ENCODE measurements at regions not wholly inside any gene's neighbourhood (a gene's known extent, or its start where the extent isn't known, plus 50 kb on each side); places are given as distances from the start of the nearest gene placed in this dataset.
"Not testable (repeated sequence)": the region's sequence is repeated elsewhere in the genome, so short reads cannot be mapped to it uniquely, and the experiment has no call there.

DNA sequence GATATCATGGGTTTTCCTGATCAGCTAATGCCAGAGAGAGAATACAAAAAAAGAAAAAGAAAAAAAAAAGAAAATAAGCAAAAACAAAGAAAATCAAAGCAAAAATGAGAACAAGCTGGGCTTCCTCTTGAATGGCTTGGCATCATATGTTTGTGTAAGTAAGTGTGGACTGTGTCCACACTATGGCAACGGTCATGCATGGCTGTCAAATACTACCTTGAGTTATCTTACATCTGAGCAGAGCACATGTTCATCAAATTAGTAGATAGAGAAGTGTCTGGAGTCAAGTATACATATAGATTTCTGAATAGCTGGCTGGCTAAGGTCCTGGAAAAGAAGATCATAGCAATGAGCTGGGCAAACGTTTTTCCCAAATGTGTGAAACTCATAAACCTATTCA, 470.2 kb downstream of the RPIA start:
- H3K27me3 ChIP-seq (ENCODE audit: control insufficient read depth, insufficient read depth, low read length); POLR2A ChIA-PET; CTCF ChIA-PET; H3K9me3 ChIP-seq (ENCODE audit: control insufficient read depth, insufficient read depth, low read length); DNase-seq (ENCODE audit: low read depth, low spot score); H3K27ac ChIP-seq (ENCODE audit: low read depth, low read length); H3K4me3 ChIP-seq (ENCODE audit: low read depth, low read length): not testable (repeated sequence)

DNA sequence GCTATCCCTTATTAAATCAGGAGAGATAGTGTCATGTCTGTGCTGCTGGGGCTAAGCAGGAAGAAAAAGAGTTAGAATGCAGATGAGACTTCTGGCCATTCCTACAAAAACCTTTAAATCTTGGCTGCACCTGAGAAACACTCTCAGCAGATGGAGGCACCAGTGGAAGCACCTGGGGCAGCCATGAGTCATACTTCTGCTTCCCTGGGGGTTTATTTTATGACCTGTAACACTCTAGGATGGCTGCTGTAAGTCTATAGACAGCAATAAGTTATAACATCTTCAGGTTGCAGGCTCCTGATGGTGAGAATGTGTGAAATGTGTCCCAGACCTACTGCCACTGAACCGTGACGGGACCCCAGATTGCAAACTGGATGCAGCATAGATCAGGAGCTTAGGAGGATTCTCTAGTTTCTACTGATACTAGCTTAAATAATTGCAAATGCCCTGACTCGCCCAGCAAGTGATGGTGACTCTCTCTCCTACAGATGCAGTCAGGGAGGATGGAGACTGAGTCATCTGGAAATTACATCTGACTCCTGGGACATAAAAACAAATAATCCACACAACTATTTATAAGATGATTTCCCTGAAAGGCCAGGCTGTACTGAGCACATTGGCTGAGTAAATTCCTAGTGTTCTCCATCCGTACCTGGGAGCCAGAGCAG, 479.2 kb downstream of the RPIA start:
- DNase-seq (ENCODE audit: low read depth, low spot score); POLR2A ChIA-PET; H3K9me3 ChIP-seq (ENCODE audit: control insufficient read depth, insufficient read depth, low read length); CTCF ChIA-PET; H3K27me3 ChIP-seq (ENCODE audit: control insufficient read depth, insufficient read depth, low read length); H3K27ac ChIP-seq (ENCODE audit: low read depth, low read length); H3K4me3 ChIP-seq (ENCODE audit: low read depth, low read length): not testable (repeated sequence)

DNA sequence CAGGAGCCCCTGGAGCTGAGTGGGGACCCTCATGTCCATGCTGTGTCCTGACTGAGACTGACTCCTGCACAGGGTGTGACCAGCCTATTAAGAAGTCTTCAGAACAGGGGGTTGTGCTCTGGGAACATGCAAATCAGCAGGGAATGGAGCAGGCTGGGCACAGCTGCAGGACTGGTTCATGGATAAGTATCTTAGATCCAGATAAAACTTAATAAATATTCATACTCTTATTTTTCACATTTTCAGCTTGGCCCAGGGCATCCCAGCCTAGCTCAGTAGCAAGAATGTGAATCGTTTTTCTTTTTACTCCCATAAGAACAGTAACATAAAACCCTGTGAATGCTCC, 479.7 kb downstream of the RPIA start:
- H3K4me3 ChIP-seq (ENCODE audit: low read depth, low read length); POLR2A ChIA-PET; CTCF ChIA-PET: not testable (repeated sequence)

DNA sequence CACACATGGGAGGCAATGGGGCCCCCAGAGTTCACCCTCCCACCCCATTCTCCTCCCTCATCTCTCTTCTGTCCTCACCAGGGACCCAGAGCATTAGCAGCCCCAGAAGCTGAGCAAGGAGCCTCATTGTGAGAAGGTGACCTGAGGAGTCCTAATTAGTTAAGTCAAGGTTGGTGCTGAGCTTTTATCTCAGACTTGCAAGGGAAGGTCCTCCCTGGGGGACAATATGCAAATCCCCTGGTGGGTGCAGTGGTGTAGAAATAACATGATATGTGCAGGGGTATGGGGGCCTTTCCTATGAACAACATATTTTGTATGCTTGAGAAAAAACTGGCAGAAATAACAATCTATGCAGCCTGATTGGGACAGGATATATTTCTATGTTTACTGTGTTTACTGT, 485.5 kb downstream of the RPIA start:
- DNase-seq (ENCODE audit: low read depth, low spot score); POLR2A ChIA-PET; H3K27ac ChIP-seq (ENCODE audit: low read depth, low read length); CTCF ChIA-PET; H3K4me3 ChIP-seq (ENCODE audit: low read depth, low read length); H3K9me3 ChIP-seq (ENCODE audit: control insufficient read depth, insufficient read depth, low read length); H3K27me3 ChIP-seq (ENCODE audit: control insufficient read depth, insufficient read depth, low read length): not testable (repeated sequence)

More for the DNA sequence above, 479.7 kb downstream of the RPIA start:
- H3K27me3 ChIP-seq (ENCODE audit: control insufficient read depth, insufficient read depth, low read length); H3K27ac ChIP-seq (ENCODE audit: low read depth, low read length); DNase-seq (ENCODE audit: low read depth, low spot score); H3K9me3 ChIP-seq (ENCODE audit: control insufficient read depth, insufficient read depth, low read length): not testable (repeated sequence)

DNA sequence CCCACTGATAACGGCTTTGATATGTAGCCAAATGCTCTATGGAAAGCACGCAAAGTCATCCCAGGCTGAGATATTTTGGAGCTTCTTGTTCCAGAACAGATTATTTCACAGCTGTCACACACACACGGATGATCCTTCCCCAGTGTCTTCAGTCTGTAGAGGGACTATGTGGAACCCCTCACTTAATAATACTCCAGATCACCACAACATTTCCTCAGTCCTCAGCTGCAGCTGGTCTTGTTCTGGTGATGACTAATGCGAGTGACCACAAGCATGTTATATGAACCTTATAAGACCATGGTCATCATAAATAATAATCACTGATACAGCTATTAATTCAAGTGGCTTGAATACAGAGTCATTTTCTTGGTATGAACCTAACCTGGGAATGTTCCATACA, 490.7 kb downstream of the RPIA start:
- H3K27ac ChIP-seq (ENCODE audit: low read depth, low read length); H3K9me3 ChIP-seq (ENCODE audit: control insufficient read depth, insufficient read depth, low read length); DNase-seq (ENCODE audit: low read depth, low spot score); POLR2A ChIA-PET; H3K4me3 ChIP-seq (ENCODE audit: low read depth, low read length); H3K27me3 ChIP-seq (ENCODE audit: control insufficient read depth, insufficient read depth, low read length); CTCF ChIA-PET: not testable (repeated sequence)

DNA sequence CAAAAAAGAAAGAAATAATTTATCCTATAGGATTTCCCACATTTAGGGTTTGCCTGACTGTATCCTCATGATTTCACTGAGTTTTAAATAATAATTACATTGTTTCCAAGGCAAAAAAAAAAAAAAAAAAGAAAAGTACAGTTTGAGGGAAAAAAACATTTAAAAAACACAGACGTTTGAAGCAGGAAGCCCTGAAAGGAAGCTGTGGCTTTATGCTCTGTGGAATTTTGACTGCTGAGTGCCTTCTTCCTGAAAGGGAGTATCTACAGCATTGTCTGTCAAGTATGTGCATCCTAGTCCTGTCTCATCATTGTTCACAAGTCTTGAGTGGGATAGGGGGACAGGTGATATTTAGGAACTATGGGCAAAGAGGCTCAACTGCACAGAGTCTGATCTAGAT, 493.3 kb downstream of the RPIA start:
- POLR2A ChIA-PET; H3K27ac ChIP-seq (ENCODE audit: low read depth, low read length); DNase-seq (ENCODE audit: low read depth, low spot score); H3K27me3 ChIP-seq (ENCODE audit: control insufficient read depth, insufficient read depth, low read length); H3K4me3 ChIP-seq (ENCODE audit: low read depth, low read length); H3K9me3 ChIP-seq (ENCODE audit: control insufficient read depth, insufficient read depth, low read length); CTCF ChIA-PET: not testable (repeated sequence)

DNA sequence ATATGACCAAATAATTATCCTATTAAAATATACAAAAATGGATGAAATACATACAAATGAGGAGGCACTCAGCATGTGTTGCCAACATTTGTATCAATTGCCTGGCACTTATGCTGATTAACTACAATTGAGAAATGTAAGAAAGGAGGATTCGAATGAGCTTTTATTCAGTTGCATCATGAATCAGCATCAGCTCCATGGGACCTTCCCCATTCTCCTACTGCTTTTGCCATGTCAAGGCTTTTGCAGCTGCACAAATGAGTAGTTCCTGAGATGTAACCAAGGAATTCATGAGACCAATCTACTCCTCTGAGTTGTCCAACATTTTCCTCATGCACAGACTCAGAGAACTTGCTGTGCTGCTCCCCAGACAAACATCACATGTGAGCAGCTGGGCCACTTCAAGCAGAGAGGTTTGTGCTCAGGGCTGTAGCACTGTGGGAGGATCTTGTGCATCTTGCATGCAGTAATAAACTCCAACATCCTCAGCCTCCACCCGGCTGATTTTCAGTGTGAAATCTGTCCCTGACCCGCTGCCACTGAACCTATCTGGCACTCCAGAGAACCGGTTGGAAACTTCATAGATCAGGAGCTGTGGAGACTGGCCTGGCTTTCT, 504.3 kb downstream of the RPIA start:
- H3K4me3 ChIP-seq (ENCODE audit: low read depth, low read length); DNase-seq (ENCODE audit: low read depth, low spot score); H3K27me3 ChIP-seq (ENCODE audit: control insufficient read depth, insufficient read depth, low read length); H3K9me3 ChIP-seq (ENCODE audit: control insufficient read depth, insufficient read depth, low read length); H3K27ac ChIP-seq (ENCODE audit: low read depth, low read length); CTCF ChIA-PET; POLR2A ChIA-PET: not testable (repeated sequence)

DNA sequence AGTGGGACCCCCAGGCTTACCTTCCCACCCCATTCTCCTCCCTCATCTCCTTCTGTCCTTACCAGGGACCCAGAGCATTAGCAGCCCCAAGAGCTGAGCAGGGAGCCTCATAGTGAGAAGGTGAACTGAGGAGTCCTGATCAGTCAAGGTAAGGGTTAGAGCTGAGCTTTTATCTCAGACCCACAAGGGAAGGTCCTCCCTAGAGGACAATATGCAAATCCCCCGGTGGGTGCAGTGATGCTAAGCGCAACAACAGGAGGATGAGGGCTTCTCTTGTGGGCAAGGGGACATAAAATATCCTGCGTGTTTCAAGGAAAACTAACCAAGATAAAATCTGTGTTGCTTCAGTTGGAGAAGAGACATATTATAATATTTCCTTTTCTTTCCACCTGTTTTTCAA, 505.2 kb downstream of the RPIA start:
- H3K4me3 ChIP-seq (ENCODE audit: low read depth, low read length); CTCF ChIA-PET; H3K27ac ChIP-seq (ENCODE audit: low read depth, low read length); DNase-seq (ENCODE audit: low read depth, low spot score); H3K27me3 ChIP-seq (ENCODE audit: control insufficient read depth, insufficient read depth, low read length); POLR2A ChIA-PET; H3K9me3 ChIP-seq (ENCODE audit: control insufficient read depth, insufficient read depth, low read length): not testable (repeated sequence)

DNA sequence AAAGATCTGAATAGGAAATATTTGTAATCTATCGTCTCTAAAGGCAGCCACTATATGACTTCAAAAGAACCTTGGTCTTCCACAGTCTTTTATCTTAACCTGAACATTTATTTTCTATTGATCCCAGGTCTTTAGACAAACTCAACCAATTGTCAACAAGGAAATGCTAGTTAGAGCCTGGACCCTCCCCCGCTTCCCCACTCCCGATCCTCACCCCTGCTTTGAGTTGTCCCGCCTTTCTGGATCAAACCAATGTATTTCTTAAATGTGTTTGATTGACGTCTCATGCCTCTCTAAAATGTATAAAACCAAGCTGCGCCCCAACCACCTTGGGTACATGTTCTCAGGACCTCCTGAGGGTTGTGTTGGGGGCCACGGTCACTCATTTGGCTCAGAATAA, 506.6 kb downstream of the RPIA start:
- H3K4me3 ChIP-seq (ENCODE audit: low read depth, low read length); CTCF ChIA-PET; H3K9me3 ChIP-seq (ENCODE audit: control insufficient read depth, insufficient read depth, low read length); POLR2A ChIA-PET; H3K27ac ChIP-seq (ENCODE audit: low read depth, low read length); DNase-seq (ENCODE audit: low read depth, low spot score); H3K27me3 ChIP-seq (ENCODE audit: control insufficient read depth, insufficient read depth, low read length): not testable (repeated sequence)

DNA sequence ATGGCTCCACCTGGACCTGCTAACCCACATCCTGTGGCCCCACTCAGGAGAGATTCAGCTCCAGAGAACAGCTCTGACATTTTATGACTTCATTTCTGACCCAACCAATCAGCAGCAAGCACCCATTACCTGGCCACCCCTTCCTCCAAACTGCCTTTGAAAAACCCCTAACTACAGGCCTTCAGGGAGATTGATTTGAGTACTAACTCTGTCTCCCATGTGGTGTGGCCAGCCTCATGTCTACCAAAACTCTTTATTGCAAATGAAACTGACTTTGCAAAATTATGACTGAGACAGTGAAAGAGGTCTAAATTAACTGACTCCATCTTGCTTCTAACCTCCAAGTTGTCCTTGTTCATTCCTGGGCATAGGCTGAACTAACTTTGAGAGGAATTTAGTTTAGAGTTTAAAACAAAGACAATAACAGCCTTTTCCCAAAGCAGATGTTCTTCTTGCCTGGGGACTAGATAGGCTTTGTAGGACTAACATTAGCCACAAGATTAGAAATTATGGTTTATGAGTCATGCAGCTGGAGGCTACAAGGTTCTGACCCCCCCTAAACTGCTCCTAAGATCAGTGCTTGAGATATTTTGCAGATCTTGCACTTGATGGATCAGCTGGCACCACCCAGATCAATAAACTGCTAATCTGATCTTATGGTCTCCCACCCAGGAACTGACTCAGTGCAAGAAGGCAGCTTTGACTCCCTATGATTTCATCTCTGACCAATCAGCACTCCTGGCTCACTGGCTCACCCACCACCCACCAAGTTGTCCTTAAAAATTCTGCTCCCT, 508.2 kb downstream of the RPIA start:
- DNase-seq (ENCODE audit: low read depth, low spot score); H3K27ac ChIP-seq (ENCODE audit: low read depth, low read length); POLR2A ChIA-PET; H3K4me3 ChIP-seq (ENCODE audit: low read depth, low read length); H3K9me3 ChIP-seq (ENCODE audit: control insufficient read depth, insufficient read depth, low read length); H3K27me3 ChIP-seq (ENCODE audit: control insufficient read depth, insufficient read depth, low read length); CTCF ChIA-PET: not testable (repeated sequence)

DNA sequence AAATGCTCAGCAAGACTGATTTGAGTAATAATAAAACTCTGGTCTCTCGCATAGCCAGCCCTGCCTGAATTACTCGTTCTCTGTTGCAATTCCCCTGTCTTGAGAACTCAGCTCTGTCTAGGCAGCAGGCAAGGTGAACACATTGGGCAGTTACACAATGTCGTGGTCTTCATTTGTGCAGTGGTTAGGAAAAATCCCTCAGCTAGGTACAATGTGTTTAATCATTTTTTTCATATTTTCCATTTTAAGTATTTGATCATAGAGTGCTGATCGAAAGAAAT, 508.7 kb downstream of the RPIA start:
- H3K27ac ChIP-seq (ENCODE audit: low read depth, low read length); H3K27me3 ChIP-seq (ENCODE audit: control insufficient read depth, insufficient read depth, low read length); H3K9me3 ChIP-seq (ENCODE audit: control insufficient read depth, insufficient read depth, low read length); CTCF ChIA-PET; DNase-seq (ENCODE audit: low read depth, low spot score); H3K4me3 ChIP-seq (ENCODE audit: low read depth, low read length); POLR2A ChIA-PET: not testable (repeated sequence)

DNA sequence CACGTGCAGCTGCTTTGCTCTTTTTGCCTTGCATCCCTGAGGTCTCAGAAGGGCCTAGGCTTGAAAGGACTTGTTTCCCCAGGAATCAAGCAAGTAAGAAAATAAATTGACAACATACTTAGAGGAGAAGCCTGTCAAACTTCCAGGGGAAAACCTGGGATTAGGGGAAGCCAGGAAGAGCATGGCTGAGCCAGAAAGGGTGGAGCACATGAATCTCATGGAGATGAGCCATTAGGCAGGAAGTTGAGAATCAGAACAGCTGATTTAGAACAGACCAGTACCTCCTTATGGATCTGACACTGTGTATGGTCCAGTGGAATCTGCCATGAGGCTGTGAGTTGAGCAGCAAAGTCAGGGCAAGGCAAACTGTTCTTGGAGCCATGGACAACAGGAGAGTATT, 511.0 kb downstream of the RPIA start:
- CTCF ChIA-PET; H3K9me3 ChIP-seq (ENCODE audit: control insufficient read depth, insufficient read depth, low read length); H3K27me3 ChIP-seq (ENCODE audit: control insufficient read depth, insufficient read depth, low read length); H3K27ac ChIP-seq (ENCODE audit: low read depth, low read length); POLR2A ChIA-PET; H3K4me3 ChIP-seq (ENCODE audit: low read depth, low read length); DNase-seq (ENCODE audit: low read depth, low spot score): not testable (repeated sequence)

Data from AG04450 (cell line).